ENCODE measurements at regions not wholly inside any gene's neighbourhood (a gene's known extent, or its start where the extent isn't known, plus 50 kb on each side); places are given as distances from the start of the nearest gene placed in this dataset.

GRCh38 chr10:104509981-104510380 lies 131.1 kb upstream of the SORCS3 start:
- Histone ChIP-seq H2AFZ (ENCODE audit: low read length) (no peak overlapping the region), H3K4me2 (ENCODE audit: low read depth, low read length) (no peak overlapping the region), H3K4me1 (ENCODE audit: insufficient read depth, low read length) (no peaks in the 10 kb centered on the region), H3K4me3 (replicated peaks in 1 of 3; ENCODE audit: insufficient read depth in 1 of 3, low read depth in 2 of 3, low read length in 3 of 3) (no peak overlapping the region), H3K79me2 (ENCODE audit: insufficient read depth, low read length) (no peaks in the 10 kb centered on the region), H3K9ac (ENCODE audit: insufficient read depth, low read depth, low read length) (no peak overlapping the region), H3K27me3 (ENCODE audit: control insufficient read depth in 1 of 2, insufficient read depth in 2 of 2, low read length in 2 of 2) (peaks cover 0 to 13% of the 10 kb centered on the region in 2 experiments; a peak in 1 of 5 replicates), H3K9me3 (ENCODE audit: low read length) (no peaks in the 10 kb centered on the region), H3K36me3 (replicated peaks in 1 of 2; ENCODE audit: control insufficient read depth in 1 of 2, insufficient read depth in 2 of 2, low read length in 2 of 2) (no peaks in the 10 kb centered on the region), H4K20me1 (ENCODE audit: insufficient read depth, low read length) (no peaks in the 10 kb centered on the region), H3K27ac (ENCODE audit: extremely low read length, insufficient read depth, low read length) (no peak overlapping the region)
- 0% methylated on average over 3 of the region's 3 CpGs for WGBS (ENCODE audit: low lambda C conversion rate)
- in situ Hi-C loops (cut with HindIII; ENCODE audit: extremely low pct_ligation_motif_present, low pct_unique_long_range_greater_than_20kb): no loop called here
- ChIA-PET CTCF (ENCODE audit: low intra/inter-chr PET ratio, low total read pairs) (no interaction called here), POLR2A (no interaction called here)
- intact Hi-C loops (cut with micrococcal nuclease; ENCODE audit: unreplicated experiment): no loop called here
- no peak for DNase-seq (ENCODE audit: low spot score)
- no TSS peak for BruUV-seq (replicated peaks)
- ATAC-seq: no peak
- no peak for FAIRE-seq
- TF ChIP-seq ZNF7 (CRISPR knock-in tag; IDR thresholded peaks at IDR 0.05): no peak
- TF ChIP-seq HES4 (CRISPR knock-in tag; IDR thresholded peaks at IDR 0.05; ENCODE audit: borderline replicate concordance): no peak
- TF ChIP-seq CCDC6 (CRISPR knock-in tag; IDR thresholded peaks at IDR 0.05): no peak
- no peak for TF ChIP-seq NPAS2 (CRISPR knock-in tag; IDR thresholded peaks at IDR 0.05; ENCODE audit: borderline replicate concordance)
- no peak for TF ChIP-seq ZNF326 (CRISPR knock-in tag; IDR thresholded peaks at IDR 0.05; ENCODE audit: borderline replicate concordance)
- no peak for TF ChIP-seq ZNF12 (CRISPR knock-in tag; IDR thresholded peaks at IDR 0.05)
- TF ChIP-seq ZNF20 (CRISPR knock-in tag; IDR thresholded peaks at IDR 0.05): no peak
- no peak for TF ChIP-seq HBP1 (CRISPR knock-in tag; IDR thresholded peaks at IDR 0.05; ENCODE audit: low read depth)
- TF ChIP-seq CERS6 (CRISPR knock-in tag; IDR thresholded peaks at IDR 0.05): no peak
- no peak for TF ChIP-seq KIAA2018 (CRISPR knock-in tag; IDR thresholded peaks at IDR 0.05; ENCODE audit: borderline replicate concordance)
- no peak for TF ChIP-seq PRDM4 (CRISPR knock-in tag; IDR thresholded peaks at IDR 0.05; ENCODE audit: borderline replicate concordance)
- no peak for TF ChIP-seq ZNF850 (CRISPR knock-in tag; conservative IDR thresholded peaks at IDR 0.05)
- no peak for TF ChIP-seq ZKSCAN5 (CRISPR knock-in tag; IDR thresholded peaks at IDR 0.05)
